Liver (tissue), 3 donors: ENCODE measurements at regions not wholly inside any gene's neighbourhood (a gene's known extent, or its start where the extent isn't known, plus 50 kb on each side); places are given as distances from the start of the nearest gene placed in this dataset.

ENCODE experiments used
- ATF3 ChIP-seq: IDR thresholded peaks from 2 replicates; pipeline ENCODE4 v1.6.1; 2016; ENCODE audit warnings: antibody characterized with exemption
- CTCF ChIP-seq: fragments of 150-350 bp; IDR thresholded peaks from 2 replicates; pipeline ENCODE4 v1.5.1; 2017; ENCODE audit warnings: improper control_type of control experiment, low read depth, low read length; ENCODE audit not compliant: missing input control
- GABPA ChIP-seq, 2 donors: IDR thresholded peaks in 1 of 2; conservative IDR thresholded peaks in 1 of 2; 2 replicates each; pipeline ENCODE4 v1.6.1; 2016; ENCODE audit warnings: antibody characterized with exemption in 2 of 2, mild to moderate bottlenecking in 1 of 2, moderate library complexity in 1 of 2
- RAD21 ChIP-seq, 2 donors: IDR thresholded peaks; 2 replicates each; pipeline ENCODE4 v1.6.1; 2016; ENCODE audit warnings: antibody characterized with exemption in 2 of 2, mild to moderate bottlenecking in 2 of 2
- REST ChIP-seq: IDR thresholded peaks from 2 replicates; pipeline ENCODE4 v1.6.1; 2016; ENCODE audit warnings: antibody characterized with exemption, mild to moderate bottlenecking
- donor health status: healthy.
- donor health status: healthy.

GRCh38 chr2:172248785-172249187 lies 146.1 kb upstream of the DLX2 start:
- no peak for TF ChIP-seq CTCF
- no peak for TF ChIP-seq REST
- TF ChIP-seq RAD21 (IDR thresholded peaks at IDR 0.05) = no peak
- no peak for TF ChIP-seq ATF3
- no peak for TF ChIP-seq GABPA (IDR thresholded peaks at IDR 0.05 in 1 of 2, conservative IDR thresholded peaks at IDR 0.05 in 1 of 2)
